T-helper 2 cell treated with Interferon-gamma antibody and Interleukin-4, amounts not matched to agents 5 μg/mL and 100 μg/mL, for 36 hours (primary cell): ENCODE measurements at regions not wholly inside any gene's neighbourhood (a gene's known extent, or its start where the extent isn't known, plus 50 kb on each side); places are given as distances from the start of the nearest gene placed in this dataset.

Experiments
- DNase-seq: peaks from one replicate; pipeline ENCODE4 v3.0.0; 2021; ENCODE audit warnings: low spot score
- H3K27ac Mint-ChIP-seq: one replicate; pipeline ENCODE4 v1.8.0; 2021; ENCODE audit warnings: mild to moderate bottlenecking, mixed read lengths
- H3K27me3 Mint-ChIP-seq: one replicate; pipeline ENCODE4 v1.8.0; 2021; ENCODE audit warnings: low read depth, mixed read lengths
- H3K36me3 Mint-ChIP-seq: one replicate; pipeline ENCODE4 v1.8.0; 2021; ENCODE audit warnings: low read depth, mixed read lengths
- H3K4me1 Mint-ChIP-seq: one replicate; pipeline ENCODE4 v1.8.0; 2021; ENCODE audit warnings: low read depth, mixed read lengths
- H3K4me3 Mint-ChIP-seq: one replicate; pipeline ENCODE4 v1.8.0; 2022; ENCODE audit warnings: mild to moderate bottlenecking, moderate library complexity, mixed read lengths
- H3K9me3 Mint-ChIP-seq: one replicate; pipeline ENCODE4 v1.8.0; 2021; ENCODE audit warnings: mixed read lengths

DNA sequence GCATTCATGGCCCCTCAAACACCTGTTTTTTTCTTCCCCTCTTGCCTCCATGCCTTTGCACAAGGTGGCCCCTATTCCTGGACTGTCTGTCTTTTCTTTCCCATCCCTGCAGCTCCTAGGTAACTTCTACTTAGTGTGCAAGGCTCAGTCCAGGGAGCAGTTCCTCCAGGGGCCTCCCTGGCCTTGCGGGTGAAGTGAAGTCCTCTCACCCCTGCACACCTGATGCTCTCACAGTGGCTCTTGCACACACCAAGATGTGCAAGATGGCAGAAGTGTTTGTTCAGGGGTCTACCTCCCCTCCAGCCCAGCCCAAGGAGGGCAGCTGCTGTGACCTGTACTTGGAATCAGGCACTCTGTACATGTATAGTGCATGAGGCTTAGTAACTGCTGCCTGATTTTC lies 236.8 kb upstream of the HS6ST1 start:
- no peaks in the 10 kb centered on the region for H3K36me3 Mint-ChIP-seq
- H3K27ac Mint-ChIP-seq: no peak overlapping the region
- H3K4me3 Mint-ChIP-seq: no peak overlapping the region
- DNase-seq: no peak
- peaks cover 7% of the 10 kb centered on the region for H3K27me3 Mint-ChIP-seq
- H3K9me3 Mint-ChIP-seq: no peaks in the 10 kb centered on the region
- H3K4me1 Mint-ChIP-seq: no peaks in the 10 kb centered on the region

- no peak for DNase-seq
- H3K4me3 Mint-ChIP-seq: no peak overlapping the region
- no peaks in the 10 kb centered on the region for H3K4me1 Mint-ChIP-seq
- H3K36me3 Mint-ChIP-seq: no peaks in the 10 kb centered on the region
- H3K27me3 Mint-ChIP-seq: peaks cover 7% of the 10 kb centered on the region
- H3K27ac Mint-ChIP-seq: no peak overlapping the region
- H3K9me3 Mint-ChIP-seq: no peaks in the 10 kb centered on the region
Observed at GRCh38 chr2:128556089-128556488, 237.4 kb upstream of the HS6ST1 start.

DNA sequence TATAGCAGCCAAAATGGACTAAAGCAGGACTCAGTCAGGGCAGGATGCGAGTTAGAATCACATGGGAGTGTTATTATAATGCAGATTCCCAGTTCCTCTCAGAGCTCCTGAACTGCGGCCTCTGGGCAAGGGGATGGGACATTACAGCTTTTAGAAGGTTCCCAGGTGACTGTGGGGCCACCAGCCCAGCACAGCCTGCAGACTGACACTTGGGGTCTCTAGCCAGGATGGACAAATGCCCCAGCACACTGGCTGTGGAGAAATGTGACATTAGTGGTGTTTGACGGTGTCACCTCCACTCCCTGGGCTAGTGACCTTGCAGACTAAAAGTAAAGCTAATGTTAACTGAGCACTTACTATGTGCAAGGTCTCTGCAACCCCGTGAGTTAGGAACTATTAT lies 238.0 kb upstream of the HS6ST1 start:
- no peak for DNase-seq
- Mint-ChIP-seq H3K27ac (no peak overlapping the region), H3K36me3 (no peaks in the 10 kb centered on the region), H3K4me3 (no peak overlapping the region), H3K27me3 (peaks cover 11% of the 10 kb centered on the region), H3K4me1 (no peaks in the 10 kb centered on the region), H3K9me3 (no peaks in the 10 kb centered on the region)

DNA sequence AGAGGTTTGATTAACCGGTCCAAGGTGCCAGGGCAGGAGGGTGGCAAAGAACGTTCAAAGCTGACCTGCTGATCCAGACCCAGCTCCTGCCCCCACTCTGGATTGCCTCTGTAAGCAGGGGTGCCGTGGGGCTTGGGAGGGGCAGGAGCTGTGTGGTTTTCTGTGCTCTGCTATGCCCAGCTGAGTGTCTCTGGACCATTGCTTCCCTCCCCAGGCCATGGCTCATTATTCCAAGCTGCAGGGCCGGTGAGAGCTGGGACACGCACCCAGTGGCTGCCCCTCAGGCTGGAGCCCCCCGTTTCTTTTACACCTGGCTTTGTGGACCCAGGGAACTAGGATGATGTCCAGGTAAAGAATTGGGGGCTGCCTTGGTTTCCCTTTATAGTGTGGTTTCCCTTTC lies 238.4 kb upstream of the HS6ST1 start:
- no peak for DNase-seq
- Mint-ChIP-seq H3K27ac (no peak overlapping the region), H3K36me3 (no peaks in the 10 kb centered on the region), H3K4me3 (no peak overlapping the region), H3K4me1 (no peaks in the 10 kb centered on the region), H3K9me3 (no peaks in the 10 kb centered on the region), H3K27me3 (peaks cover 11% of the 10 kb centered on the region)

DNA sequence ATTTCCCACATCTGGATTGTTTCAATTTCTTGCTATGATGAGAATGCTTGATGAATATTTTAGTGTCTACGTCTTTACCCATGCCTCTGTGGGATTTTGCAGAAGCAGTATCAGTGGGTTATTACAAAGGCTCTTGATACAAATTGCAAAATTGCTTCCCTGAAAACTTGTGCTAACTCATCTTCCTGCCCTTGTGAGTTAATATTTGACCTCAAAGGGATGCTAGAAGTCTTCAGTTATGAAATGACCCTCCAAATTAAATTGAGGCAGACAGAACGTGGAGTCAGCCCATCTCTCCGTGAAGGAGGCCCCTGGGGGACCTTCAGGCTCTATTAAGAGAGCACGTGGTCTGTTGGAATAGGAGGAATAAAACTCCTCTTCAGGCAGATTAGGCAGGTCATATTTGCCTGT lies 239.2 kb upstream of the HS6ST1 start:
- Mint-ChIP-seq H3K4me1 (no peaks in the 10 kb centered on the region), H3K9me3 (no peaks in the 10 kb centered on the region), H3K4me3 (no peak overlapping the region), H3K27me3 (peaks cover 14% of the 10 kb centered on the region), H3K27ac (no peak overlapping the region), H3K36me3 (no peaks in the 10 kb centered on the region)
- no peak for DNase-seq

DNA sequence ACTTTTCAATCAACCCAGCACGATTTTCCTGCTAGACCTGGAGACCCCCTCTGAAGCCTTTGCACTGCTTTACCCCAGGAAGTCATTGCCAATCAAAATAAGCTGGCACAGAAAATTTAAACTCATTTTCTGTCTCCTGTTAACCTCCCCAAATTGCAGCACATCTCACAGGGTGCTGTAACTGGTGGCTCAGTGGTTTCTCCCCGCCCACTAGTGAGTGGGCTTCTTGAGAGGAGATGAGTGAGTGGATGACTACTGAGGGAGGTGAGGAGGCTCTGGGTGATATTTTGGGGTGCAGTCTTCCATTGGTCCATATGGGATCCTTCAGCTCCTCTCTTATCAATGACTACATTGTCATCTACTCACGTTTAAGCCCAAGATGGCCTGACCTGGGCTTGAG lies 239.8 kb upstream of the HS6ST1 start:
- H3K4me3 Mint-ChIP-seq: no peak overlapping the region
- no peaks in the 10 kb centered on the region for H3K36me3 Mint-ChIP-seq
- no peak overlapping the region for H3K27ac Mint-ChIP-seq
- peaks cover 14% of the 10 kb centered on the region for H3K27me3 Mint-ChIP-seq
- DNase-seq: no peak
- H3K9me3 Mint-ChIP-seq: no peaks in the 10 kb centered on the region
- no peaks in the 10 kb centered on the region for H3K4me1 Mint-ChIP-seq

DNA sequence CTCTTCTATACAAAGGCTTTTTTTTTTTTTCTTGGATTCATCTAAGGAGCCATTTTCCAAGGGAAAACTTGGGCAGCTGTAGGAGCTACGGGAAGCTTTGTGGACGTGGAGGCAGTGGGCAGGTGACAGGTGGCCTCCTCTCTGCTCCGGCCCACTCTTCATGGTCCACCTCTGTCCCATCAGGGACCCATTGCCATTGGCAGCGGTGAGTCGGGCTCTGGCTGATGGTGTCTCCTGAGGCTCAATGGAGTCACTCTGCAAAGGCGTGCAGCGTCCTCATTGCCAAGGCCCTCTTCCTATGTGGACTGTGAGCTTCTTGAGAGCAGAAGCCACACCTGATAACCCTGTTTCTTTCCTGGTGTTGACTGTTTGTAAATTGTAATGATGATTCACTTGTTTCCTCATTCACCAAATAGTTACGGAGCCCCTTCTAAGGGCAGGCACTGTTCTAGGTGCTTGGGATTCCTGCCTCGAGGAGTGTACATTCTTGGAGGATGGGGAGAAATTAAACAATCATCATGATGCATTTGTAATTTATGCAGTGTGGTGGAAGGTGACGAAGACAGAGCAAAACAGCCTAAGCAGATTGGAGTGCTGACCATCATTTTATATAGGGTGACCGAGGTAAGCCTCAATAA lies 240.3 kb upstream of the HS6ST1 start:
- Mint-ChIP-seq H3K9me3 (no peaks in the 10 kb centered on the region), H3K36me3 (no peaks in the 10 kb centered on the region), H3K27ac (no peak overlapping the region), H3K4me1 (no peaks in the 10 kb centered on the region), H3K27me3 (peaks cover 14% of the 10 kb centered on the region), H3K4me3 (no peak overlapping the region)
- DNase-seq: no peak

GRCh38 chr2:128559533-128560515 lies 241.2 kb upstream of the HS6ST1 start:
- Mint-ChIP-seq H3K4me1 (no peaks in the 10 kb centered on the region), H3K27me3 (peaks cover 14% of the 10 kb centered on the region), H3K36me3 (no peaks in the 10 kb centered on the region), H3K4me3 (no peak overlapping the region), H3K9me3 (no peaks in the 10 kb centered on the region), H3K27ac (no peak overlapping the region)
- no peak for DNase-seq

- Mint-ChIP-seq H3K27ac (no peak overlapping the region), H3K9me3 (no peaks in the 10 kb centered on the region), H3K36me3 (no peaks in the 10 kb centered on the region), H3K4me3 (no peak overlapping the region), H3K4me1 (no peaks in the 10 kb centered on the region), H3K27me3 (peaks cover 14% of the 10 kb centered on the region)
- DNase-seq: no peak
Observed at GRCh38 chr2:128560718-128561117, 242.1 kb upstream of the HS6ST1 start.

GRCh38 chr2:128562471-128563347 lies 244.0 kb upstream of the HS6ST1 start:
- Mint-ChIP-seq H3K9me3 (no peaks in the 10 kb centered on the region), H3K27me3 (peaks cover 14% of the 10 kb centered on the region), H3K4me1 (no peaks in the 10 kb centered on the region), H3K4me3 (no peak overlapping the region), H3K36me3 (no peaks in the 10 kb centered on the region), H3K27ac (no peak overlapping the region)
- no peak for DNase-seq

GRCh38 chr2:128563348-128563687 lies 244.7 kb upstream of the HS6ST1 start:
- Mint-ChIP-seq H3K4me3 (no peak overlapping the region), H3K27ac (no peak overlapping the region), H3K4me1 (no peaks in the 10 kb centered on the region), H3K36me3 (no peaks in the 10 kb centered on the region), H3K9me3 (no peaks in the 10 kb centered on the region), H3K27me3 (peaks cover 17% of the 10 kb centered on the region)
- DNase-seq: no peak

GRCh38 chr2:128564131-128564530 lies 245.5 kb upstream of the HS6ST1 start:
- DNase-seq: no peak
- Mint-ChIP-seq H3K27me3 (peaks cover 21% of the 10 kb centered on the region), H3K36me3 (no peaks in the 10 kb centered on the region), H3K9me3 (no peaks in the 10 kb centered on the region), H3K4me1 (no peaks in the 10 kb centered on the region), H3K4me3 (no peak overlapping the region), H3K27ac (no peak overlapping the region)

GRCh38 chr2:128564551-128564950 lies 245.9 kb upstream of the HS6ST1 start:
- no peaks in the 10 kb centered on the region for H3K36me3 Mint-ChIP-seq
- H3K27ac Mint-ChIP-seq: no peak overlapping the region
- no peak overlapping the region for H3K4me3 Mint-ChIP-seq
- H3K4me1 Mint-ChIP-seq: no peaks in the 10 kb centered on the region
- no peak for DNase-seq
- no peaks in the 10 kb centered on the region for H3K9me3 Mint-ChIP-seq
- H3K27me3 Mint-ChIP-seq: peaks cover 21% of the 10 kb centered on the region

- H3K36me3 Mint-ChIP-seq: no peaks in the 10 kb centered on the region
- no peaks in the 10 kb centered on the region for H3K9me3 Mint-ChIP-seq
- H3K27me3 Mint-ChIP-seq: peaks cover 25% of the 10 kb centered on the region
- H3K27ac Mint-ChIP-seq: no peak overlapping the region
- DNase-seq: no peak
- no peaks in the 10 kb centered on the region for H3K4me1 Mint-ChIP-seq
- no peak overlapping the region for H3K4me3 Mint-ChIP-seq
Observed at GRCh38 chr2:128565441-128565840, 246.8 kb upstream of the HS6ST1 start.
